HG03095 (cell line): ENCODE measurements at regions not wholly inside any gene's neighbourhood (a gene's known extent, or its start where the extent isn't known, plus 50 kb on each side); places are given as distances from the start of the nearest gene placed in this dataset.
"Not testable (repeated sequence)": the region's sequence is repeated elsewhere in the genome, so short reads cannot be mapped to it uniquely, and the experiment has no call there.

Experiments
- ATAC-seq: cut with Tn5 transposase; IDR thresholded peaks from one replicate; pipeline ENCODE4 v1.9.1; 2021; ENCODE audit warnings: moderate library complexity; ENCODE audit not compliant: unreplicated experiment

DNA sequence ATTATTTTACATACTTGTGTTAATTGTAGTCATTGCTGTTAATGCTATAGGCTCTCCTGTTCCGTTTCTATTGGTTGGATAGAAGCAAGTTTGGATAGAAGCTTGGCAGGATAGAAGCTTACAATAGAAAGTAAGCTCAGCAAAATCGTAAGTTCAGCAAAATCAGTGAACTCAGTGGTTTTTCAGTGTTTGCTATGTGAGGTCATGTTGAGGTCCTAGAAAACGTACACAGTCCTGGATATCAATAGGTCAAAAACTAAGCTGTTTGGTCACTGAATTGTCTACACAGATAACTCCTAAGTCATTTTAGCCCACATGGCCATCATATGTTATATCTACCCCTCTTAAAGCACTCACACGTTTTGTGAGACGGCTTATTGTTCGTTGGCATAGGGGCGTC is 299.4 kb downstream of the MAN2A1 start:
- ATAC-seq: no peak

DNA sequence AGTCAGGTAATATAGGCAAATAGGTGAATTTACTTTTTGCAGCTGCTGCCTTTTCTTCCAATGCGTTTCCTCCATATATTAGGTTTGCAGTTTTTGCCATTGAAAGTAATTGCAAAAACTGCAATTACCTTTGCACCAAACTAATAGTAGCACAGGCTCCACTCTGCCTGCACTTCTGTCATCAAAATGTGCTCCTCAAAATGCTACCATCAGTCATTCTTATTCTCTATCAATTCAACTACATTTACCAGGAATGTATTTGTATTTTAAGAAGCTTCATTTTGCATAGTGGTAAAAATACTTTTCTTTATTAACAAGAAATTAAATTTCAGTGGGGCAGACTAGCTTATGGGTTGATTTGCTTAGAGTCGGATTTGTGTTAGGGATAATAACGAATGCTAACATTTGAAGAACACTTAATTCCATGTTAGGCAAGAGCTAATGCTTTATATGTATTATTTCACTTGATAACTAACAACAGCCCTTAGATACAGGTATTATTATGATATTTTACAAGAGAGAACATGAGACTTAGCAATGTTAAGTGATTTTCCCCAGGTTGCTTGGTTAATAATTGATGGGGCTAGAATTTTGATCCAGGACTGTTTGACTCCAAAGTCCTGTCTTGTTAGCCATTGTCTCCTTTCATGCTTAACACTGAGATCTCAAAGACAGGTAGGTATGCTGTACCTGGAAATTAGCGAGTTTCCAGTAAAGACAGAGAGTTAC is 300.4 kb downstream of the MAN2A1 start:
- no peak for ATAC-seq

DNA sequence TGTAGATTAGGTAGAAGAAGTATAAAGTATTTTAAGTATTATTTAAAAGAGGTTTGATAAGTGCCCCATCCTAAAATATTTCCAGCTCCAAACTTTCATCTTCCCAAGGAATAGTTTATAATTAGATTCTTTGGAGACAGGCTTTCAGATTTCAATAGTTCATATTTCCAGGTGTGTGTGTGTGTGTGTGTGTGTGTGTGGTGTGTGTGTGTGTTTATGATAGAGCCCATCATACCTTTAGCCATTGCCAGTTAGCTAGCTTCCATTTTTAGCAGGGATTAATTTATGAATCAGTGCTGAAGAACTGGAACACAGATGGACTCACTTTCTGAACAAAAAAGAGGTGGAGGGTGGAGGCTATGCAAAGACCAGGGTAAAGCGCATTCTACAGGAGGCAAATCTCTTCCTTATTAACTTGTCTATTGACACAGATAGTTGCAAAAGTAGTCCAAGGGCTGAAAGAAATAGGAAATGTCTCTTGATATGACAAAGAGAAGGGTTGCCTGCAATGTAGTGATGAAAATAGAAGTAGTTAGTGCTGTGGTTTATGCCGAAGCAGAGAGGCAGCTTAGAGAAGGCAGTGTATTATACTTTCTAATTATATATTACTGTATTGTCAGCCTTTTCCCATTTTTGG is 301.1 kb downstream of the MAN2A1 start:
- no peak for ATAC-seq

DNA sequence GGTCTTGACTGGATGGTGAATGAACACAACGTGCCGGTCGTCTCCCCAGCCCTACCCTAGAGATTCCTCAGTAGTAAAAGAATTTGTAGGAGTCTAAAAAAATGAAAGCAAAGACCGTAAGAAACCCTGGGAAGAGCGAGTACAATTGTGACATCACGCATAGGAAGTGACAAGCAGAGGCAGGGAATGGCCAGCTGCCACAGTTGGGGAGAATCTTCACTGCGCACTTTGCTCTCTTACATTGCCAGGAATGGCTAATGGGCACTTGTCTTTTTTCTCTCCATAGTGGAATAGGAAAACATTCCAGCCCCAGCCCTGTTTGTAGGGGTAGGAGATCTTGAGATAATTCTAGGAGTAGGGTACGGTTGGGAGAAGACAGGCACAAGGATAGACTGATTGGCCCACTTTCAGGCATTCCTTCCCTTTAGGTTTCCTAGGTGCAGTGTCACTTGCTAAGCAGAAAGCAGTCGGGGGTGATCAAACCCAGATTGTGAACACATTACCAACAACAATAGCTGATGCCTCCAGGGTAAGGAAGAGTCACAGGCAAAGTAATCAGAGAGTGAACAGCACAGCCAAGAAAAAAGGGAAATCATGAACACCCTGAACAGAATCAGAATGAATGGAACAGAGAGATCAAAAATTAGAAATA is 302.7 kb downstream of the MAN2A1 start:
- no peak for ATAC-seq

DNA sequence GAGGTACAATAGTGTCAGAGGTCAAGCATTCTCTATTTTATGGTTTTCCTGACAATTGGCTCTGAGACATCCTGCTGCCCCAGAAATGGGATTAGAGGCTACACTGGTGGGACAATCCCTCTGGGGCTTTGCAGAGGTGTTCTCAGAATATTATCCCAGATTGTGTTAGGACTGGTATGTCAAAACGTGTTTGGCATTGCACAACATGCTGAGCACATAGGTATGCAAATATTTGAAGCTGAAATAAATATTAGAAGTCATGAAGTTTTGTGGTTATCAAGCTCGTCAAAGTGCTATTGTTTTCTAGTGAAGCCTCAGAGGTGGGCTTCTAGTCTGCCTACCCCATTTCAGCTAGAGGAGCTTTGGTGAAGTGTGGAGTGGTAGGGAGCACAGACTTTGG is 304.4 kb downstream of the MAN2A1 start:
- ATAC-seq: no peak

DNA sequence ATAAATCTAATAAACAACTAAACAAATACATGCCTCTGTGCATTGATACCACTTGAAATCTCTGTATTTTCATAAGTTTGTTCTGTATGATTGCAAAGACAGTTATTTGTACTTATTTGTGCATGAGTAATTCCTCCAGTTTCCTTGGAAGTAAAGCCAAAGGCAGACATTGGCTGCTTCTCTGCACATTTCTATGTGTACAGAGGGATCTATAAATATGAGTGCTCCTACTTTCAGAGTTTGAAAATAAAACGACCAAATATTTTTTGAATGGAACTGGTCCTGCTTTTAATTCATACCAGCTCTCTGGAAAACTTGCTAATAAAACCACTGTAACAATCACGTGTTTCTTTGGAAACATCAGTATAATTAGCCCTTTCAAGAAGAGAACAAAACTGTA is 306.5 kb downstream of the MAN2A1 start:
- ATAC-seq: no peak

DNA sequence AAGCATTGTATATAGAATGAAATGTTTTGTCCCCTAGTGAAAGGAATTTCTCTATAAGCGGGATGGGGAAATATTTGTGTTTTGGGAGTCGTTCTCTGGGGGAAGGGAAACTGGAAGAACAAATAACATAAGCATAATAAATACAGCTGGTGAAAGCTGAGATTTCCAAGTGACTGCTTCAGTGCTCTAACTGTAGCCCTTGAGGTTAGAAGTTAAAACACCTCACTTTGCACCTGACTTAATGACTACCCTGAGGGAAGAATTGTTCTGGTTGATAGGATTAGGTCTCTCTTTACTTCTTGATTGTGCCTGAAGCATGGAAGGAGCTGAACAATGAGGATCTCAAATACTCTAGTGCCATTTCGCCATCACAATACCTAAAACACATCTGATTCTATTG is 307.4 kb downstream of the MAN2A1 start:
- ATAC-seq: no peak

DNA sequence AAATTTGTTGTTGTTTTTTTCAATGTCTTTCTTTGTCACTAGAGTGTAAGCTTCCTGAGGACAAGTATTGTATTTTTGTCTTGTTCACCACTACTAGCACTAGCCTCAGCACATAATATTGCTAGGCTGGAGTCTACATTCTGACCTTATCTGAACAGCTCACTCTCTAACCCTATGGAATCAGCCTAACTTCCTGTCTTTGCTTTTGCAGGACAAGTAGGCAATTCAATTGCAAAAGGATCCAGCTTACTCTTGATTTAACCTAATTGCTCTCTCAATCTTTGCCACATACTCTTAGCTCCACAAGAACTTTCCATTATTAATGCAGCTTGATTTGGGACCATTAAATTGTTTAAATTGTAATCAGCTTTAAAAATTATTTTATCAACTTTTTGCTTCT is 308.5 kb downstream of the MAN2A1 start:
- no peak for ATAC-seq

DNA sequence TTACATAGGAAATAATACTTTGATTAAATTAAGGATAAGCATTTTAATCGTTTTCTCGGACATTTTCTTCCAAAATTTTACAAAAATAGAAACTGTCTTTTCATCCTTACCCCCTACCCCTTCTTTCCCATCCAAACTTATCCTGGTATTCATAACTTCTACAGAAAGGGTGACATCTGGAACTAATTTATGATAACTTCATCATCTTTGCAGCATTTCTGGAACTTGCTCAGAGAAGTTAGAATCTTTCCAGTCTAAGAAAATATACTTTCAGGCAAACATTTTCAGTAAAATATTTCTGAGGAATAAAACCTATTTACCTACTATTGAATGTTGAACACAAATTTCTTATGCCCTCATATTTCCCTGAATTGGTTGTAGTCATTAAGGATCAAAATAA is 309.0 kb downstream of the MAN2A1 start:
- no peak for ATAC-seq

DNA sequence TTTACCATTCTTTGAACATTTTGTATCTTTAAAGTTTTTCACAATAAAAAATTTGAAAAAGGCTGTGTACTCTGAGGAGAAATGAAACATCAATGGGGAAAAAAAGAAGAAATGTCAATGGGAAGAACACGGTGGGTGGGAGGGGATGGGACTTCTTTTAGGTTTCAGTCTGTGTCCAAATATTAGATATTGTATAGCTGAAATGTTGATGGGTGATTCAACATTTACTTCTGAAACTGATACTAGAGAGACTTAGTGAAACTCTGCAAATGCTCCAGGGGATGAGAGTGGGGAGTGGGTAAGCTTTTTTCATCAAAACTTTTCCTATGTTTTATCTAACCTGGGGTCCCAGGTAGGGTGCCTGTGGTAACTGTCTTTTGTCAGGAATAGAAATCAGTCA is 311.9 kb downstream of the MAN2A1 start:
- no peak for ATAC-seq

DNA sequence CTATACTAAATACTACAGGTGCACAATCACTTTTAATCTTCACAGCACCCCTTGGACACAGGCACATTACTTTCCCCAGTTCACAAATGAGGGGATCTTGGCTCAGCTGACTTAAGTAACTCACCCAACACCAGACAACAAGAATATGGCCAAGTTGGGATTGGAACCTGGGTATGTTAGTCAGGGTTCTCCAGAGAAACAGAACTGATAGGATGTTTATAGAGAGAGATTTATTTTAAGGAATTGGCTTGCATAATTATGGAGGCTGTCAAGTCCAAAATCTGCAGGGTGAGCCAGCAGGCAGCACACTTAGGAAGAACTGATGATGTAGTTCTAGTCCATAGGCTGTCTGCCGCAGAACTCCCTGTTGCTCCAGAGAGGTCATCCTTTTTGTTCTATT is 312.9 kb downstream of the MAN2A1 start:
- ATAC-seq: no peak

DNA sequence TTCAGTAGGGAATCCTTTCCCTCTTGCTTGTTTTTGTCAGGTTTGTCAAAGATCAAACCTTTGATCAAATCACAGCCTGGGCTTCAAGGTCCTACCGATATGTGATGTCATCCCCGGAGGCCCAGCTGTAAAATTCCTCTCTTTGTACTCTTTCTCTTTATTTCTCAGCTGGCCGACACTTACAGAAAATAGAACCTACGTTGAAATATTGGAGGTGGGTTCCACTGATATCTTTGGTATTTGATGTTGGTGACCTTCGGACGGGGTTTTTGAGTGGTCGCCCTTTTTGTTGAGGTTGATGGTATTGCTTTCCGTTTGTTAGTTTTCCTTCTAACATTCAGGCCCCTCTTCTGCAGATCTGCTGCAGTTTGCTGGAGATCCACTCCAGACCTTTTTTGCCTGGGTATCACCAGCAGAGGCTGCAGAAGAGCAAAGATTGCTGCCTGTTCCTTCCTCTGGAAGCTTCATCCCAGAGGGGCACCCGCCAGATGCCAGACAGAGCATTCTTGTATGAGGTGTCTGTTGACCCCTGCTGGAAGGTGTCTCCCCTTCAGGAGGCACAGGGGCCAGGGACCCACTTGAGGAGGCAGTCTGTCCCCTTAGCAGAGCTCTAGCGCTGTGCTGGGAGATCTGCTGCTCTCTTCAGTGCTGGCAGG is 316.3 kb downstream of the MAN2A1 start:
- not testable (repeated sequence) for ATAC-seq

DNA sequence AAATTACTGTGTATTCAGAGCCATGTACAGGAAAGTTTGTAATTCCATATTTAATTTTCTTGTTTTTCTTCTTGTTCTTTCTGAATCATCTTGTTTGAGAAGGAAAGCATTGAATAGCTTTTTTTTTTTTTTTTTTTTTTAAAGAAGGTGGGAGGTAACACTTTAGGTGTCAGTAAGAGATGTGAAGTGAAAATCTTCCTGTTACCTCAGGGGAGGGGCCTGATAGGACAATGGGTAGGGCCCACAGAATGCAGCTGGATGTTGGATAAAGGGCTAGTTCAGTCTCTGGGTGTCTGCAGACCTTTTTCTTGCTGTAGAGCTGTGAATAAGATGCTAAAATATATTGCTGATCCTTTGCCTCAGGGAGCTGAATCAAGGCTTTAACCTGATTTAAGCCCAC is 317.4 kb downstream of the MAN2A1 start:
- no peak for ATAC-seq

DNA sequence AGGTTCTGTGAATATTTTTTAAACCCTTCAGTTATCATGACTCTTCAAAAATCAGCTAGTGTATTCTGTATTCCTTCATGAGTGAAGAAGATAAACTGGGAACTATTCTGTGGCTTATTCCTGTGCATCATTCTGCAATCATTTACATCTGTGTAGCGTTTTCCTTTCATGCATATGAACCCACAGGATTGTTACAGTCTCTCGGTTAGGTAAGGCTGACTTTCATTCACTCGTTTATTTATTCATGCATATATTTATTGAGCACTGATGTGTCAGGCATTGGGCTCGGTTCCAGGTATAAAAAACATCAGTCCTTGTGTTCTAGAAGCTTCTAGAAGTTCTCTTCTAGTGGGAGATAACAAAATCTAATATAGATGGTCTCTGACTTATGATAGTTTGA is 318.4 kb downstream of the MAN2A1 start:
- no peak for ATAC-seq

DNA sequence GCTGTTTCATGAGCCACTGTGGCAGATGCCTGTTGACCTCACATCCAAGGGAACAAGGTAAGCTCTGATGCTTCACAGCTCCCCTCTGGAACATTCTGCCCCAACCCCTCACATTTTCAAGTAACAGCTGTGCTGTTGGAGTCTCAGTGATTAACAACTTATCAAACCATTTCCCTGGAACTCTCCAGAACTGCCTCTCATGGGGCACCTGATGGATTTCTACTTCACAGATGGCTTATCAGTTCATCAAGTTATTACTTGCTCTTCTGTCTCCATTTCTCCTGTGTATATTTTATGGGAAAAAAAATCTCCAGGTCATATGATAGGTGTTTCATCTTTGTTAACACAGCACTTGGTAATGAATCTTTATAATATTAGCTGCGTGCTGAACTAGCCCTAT is 322.4 kb downstream of the MAN2A1 start:
- ATAC-seq: no peak

DNA sequence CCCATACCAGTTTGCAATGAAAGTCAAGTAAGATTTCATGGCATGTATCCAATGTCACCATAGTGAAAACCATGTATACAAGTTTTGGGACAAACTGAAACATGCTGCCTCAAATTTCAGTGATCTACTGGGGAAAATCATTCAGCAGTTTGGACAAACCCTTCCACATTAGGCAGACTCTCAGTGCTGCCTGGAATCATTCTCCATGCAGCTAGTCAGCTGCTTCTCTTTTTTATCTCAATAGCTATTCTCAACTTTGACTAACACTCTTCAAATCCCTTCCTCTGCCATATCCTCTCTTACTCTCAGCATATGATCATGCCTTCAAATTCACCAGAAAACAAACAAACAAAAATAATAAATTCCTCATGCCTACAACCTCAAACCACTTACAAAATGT is 323.3 kb downstream of the MAN2A1 start:
- no peak for ATAC-seq

DNA sequence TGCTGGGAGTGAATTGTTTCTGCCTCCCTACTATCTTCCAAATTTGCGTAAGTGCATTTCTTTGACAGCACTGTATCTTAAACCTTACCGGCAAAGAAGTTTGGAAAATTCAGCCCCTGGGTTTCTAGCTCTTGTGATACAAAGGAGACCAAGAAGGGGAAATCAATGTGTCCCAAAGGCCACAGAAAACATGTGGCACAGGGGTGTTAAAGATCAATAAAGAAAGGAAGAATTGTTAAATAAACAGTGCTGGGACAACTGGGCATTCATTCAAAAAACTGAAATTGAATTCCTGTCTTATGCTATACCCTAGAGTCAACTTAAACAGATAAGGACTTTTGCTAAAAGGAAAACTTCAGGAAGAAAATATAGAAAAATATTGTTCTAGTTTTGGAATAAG is 328.1 kb downstream of the MAN2A1 start:
- ATAC-seq: no peak

DNA sequence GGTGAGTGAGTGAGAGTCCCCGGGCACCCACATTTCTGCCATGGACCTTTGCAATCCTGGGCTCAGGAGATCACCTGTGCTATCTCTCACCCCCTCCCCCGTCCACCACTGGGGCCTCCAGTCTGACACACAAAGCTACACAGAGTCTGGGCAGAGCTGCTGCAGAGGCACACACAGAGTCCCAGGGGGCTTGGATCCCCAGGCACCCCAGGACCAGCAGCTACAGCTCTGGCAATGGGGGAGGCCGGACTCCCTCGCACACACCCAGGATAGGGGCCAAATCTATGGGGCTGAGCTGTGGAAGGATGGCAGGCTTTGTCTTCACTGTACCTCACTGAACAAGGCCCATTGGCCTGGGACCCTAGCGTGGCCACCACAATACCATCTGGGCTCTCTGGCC is 328.8 kb downstream of the MAN2A1 start:
- no peak for ATAC-seq

DNA sequence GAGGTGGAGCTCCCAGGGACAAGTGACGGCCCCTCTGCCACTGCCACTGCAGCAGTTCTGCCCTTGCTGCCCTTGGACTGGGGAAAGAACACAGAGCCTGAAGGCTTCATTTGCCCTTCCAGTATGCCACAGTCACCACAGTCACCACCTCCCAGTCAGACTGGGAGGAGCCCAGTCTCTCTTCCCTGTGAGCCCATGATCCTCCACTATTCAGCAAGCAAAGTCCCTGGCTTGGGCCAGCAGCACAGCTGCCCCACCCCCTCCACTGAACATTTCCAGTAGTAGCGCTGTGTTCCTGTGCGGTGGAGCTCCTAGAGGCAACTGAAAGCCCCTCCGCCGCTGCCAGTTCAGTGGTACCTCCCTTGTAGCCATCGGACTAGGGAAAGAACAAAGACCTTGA is 329.4 kb downstream of the MAN2A1 start:
- ATAC-seq: no peak

DNA sequence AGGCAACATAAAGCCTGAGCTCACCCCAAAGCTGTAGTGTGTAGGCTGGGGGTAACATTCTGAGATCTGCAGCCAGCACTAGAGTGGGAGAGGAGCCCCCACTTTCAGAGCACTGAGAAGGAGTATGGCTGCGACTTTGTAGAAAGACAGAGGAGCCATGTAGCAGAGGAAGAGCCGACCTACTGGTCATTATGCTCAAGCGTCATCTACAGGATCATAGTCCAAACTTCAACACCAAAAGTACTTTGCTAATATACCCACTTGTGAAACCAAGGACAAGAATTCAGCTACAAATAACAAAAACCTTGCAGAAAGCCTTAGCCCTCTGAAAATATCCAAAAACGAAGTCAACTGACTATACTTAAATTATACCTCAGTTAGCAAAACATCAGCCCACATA is 330.1 kb downstream of the MAN2A1 start:
- ATAC-seq: no peak

DNA sequence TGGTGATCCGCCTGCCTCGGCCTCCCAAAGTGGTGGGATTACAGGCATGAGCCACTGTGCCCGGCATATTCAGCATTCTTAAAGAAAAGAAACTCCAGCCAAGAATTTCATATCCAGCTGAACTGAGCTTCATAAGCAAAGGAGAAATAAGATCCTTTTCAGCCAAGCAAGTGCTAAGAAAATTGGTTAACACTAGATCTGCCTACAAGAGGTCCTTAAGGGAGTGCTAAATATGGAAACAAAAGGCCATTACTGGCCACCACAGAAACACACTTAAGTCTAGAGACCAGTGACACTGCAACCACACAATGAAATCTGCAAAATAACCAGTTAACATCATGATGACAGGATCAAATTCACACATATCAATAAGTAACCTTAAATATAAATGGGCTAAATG is 331.5 kb downstream of the MAN2A1 start:
- ATAC-seq: no peak

DNA sequence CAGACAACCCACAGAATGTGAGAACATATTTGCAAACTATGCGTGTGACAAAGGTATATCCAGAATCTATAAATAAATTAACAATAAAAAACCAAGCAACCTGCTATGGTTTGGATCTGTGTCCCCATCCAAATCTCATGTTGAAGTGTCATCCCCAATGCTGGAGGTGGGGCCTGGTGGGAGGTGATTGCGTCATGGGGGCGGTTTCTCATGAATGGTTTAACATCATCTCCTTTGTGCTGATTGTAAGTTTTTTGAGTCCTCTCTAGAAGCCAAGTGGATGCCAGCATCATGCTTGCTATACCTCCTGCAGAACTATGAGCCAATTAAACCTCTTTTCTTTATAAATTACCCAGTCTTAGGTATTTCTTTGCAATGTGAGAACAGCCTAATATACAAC is 335.4 kb downstream of the MAN2A1 start:
- ATAC-seq: no peak
